Omental fat pad (tissue), 3 donors: ENCODE measurements at regions not wholly inside any gene's neighbourhood (a gene's known extent, or its start where the extent isn't known, plus 50 kb on each side); places are given as distances from the start of the nearest gene placed in this dataset.

ENCODE experiments used
- ATAC-seq: fragments of 150-250 bp; one replicate; pipeline ENCODE4 v1.9.1; 2016; ENCODE audit warnings: mild to moderate bottlenecking, moderate library complexity; ENCODE audit not compliant: low FRiP score
- DNase-seq: peaks from one replicate; pipeline ENCODE4 v3.0.0-alpha.2; 2019; ENCODE audit warnings: low spot score
- CTCF ChIP-seq, 3 donors: fragments of 450-650 bp; IDR thresholded peaks; one replicate each; pipeline ENCODE4 v1.5.1; 2016 to 2017; ENCODE audit warnings: antibody characterized with exemption in 3 of 3, mild to moderate bottlenecking in 3 of 3, moderate library complexity in 2 of 3

DNA sequence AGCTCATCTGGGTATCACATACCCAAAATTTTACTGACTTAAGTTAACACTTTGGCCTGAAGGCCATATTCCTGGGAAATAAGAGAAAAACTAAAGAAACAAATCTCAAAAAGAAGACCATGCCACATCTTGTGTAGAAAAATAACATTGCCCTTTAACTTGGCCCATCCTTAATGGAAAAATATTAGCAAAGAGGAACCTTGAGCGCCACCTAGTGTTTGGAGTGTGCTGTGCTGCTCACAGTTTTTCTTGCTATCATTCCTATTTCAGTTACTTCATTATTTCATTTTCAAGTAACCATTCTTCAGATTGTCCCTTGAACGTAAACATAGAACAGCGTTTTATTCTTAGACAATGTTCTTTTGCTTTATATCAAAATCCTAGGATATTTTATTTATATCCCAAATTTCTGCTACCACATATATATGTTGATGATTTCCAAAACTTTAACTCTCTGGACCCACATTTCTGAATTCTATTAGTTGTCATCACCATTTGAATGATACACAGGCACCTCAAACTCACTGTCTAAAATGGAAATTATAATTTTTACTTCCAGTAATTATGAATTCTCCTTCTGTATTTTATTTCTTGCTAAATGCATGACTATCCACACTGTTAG is 999.0 kb upstream of the ADGRL3 start:
- no peak for TF ChIP-seq CTCF (IDR thresholded peaks at IDR 0.05)
- ATAC-seq (no peak), DNase-seq (no peak)

- DNase-seq (no peak), ATAC-seq (no peak)
- no peak for TF ChIP-seq CTCF (IDR thresholded peaks at IDR 0.05)
Observed at GRCh38 chr4:60209588-60209987, 990.5 kb upstream of the ADGRL3 start.

DNA sequence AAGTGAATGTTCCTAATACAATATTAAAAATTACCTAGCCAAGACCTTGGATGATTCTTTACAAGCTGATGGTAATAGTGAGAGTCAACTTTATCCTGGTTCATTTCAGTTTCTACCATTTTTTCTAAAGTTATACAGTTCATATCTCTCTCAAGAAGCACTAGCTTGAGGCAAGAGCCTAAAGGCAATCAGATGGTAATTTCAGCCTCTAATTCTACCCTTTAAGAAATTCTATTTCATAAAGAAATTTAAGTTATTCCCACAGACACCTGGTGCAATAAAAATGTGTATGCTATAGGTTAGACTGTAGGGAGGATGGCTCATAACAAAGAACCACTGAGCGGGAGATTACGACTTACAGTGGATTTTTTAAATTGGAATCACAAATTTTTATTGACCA is 984.2 kb upstream of the ADGRL3 start:
- no peak for TF ChIP-seq CTCF (IDR thresholded peaks at IDR 0.05)
- no peak for ATAC-seq
- no peak for DNase-seq

DNA sequence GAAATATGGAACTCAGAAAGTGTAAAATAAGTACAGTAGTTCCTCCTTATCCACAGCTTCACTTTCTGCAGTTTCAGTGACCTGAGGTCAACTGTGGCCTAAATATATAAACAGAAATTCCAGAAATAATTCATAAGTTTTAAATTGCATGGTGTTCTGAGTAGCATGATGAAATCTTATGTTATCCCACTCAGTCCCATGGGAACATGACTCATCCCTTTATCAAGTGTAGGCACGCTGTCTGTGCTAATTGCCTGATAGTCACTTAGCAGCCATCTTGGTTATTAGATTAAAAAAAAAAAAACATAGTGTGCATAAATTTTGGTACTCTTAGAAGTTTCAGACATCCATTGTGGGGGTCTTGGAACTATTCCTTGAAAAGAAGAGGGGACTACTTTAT is 983.4 kb upstream of the ADGRL3 start:
- DNase-seq (no peak), ATAC-seq (no peak)
- TF ChIP-seq CTCF (IDR thresholded peaks at IDR 0.05), result no peak

DNA sequence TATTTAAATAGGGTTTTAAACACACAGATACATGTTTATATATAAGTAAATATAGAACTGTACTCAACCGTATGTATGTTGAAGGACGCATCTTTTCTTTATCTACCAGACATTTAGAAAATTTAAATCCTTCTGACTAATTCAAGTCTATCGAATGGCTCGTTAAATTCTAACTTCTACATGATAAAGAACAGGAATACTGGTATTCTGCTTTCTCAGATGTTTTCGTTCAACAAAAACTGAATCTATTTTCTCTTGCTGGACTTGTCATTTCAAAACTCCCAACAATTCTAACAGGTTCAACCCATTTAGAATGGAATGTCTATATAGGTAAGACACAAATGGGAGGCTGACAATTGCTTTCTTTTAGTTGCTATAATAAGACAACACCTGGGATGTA is 978.3 kb upstream of the ADGRL3 start:
- TF ChIP-seq CTCF (IDR thresholded peaks at IDR 0.05), result no peak
- ATAC-seq, result no peak
- no peak for DNase-seq

GRCh38 chr4:60223208-60223923 is 976.8 kb upstream of the ADGRL3 start:
- DNase-seq (no peak), ATAC-seq (no peak)
- TF ChIP-seq CTCF (IDR thresholded peaks at IDR 0.05), result no peak

- TF ChIP-seq CTCF (IDR thresholded peaks at IDR 0.05), result no peak
- no peak for ATAC-seq
- DNase-seq, result no peak
Observed at GRCh38 chr4:60241866-60242265, 958.3 kb upstream of the ADGRL3 start.
